Memory B cell (primary cell): ENCODE measurements at regions not wholly inside any gene's neighbourhood (a gene's known extent, or its start where the extent isn't known, plus 50 kb on each side); places are given as distances from the start of the nearest gene placed in this dataset.

Experiments used
- ATAC-seq: fragments of 150-1000 bp; cut with Tn5 transposase; 2 replicates; pipeline ENCODE4 v1.10.0; 2021; ENCODE audit warnings: low read depth, mild to moderate bottlenecking, moderate library complexity
- DNase-seq, 2 donors: peaks; one replicate each; pipeline ENCODE4 v3.0.0; 2022; ENCODE audit warnings: low spot score in 2 of 2
- H3K27ac Mint-ChIP-seq: one replicate; pipeline ENCODE4 v1.8.0; 2022; ENCODE audit warnings: mild to moderate bottlenecking, moderate library complexity, mixed read lengths
- H3K27me3 Mint-ChIP-seq: one replicate; pipeline ENCODE4 v1.8.0; 2022; ENCODE audit warnings: mixed read lengths
- H3K36me3 Mint-ChIP-seq: one replicate; pipeline ENCODE4 v1.8.0; 2022; ENCODE audit warnings: mild to moderate bottlenecking, mixed read lengths
- H3K4me1 Mint-ChIP-seq: one replicate; pipeline ENCODE4 v1.8.0; 2022; ENCODE audit warnings: mixed read lengths
- H3K4me3 Mint-ChIP-seq: one replicate; pipeline ENCODE4 v1.8.0; 2022; ENCODE audit warnings: mild to moderate bottlenecking, moderate library complexity, mixed read lengths
- H3K9me3 Mint-ChIP-seq: one replicate; pipeline ENCODE4 v1.8.0; 2022; ENCODE audit warnings: mixed read lengths

DNA sequence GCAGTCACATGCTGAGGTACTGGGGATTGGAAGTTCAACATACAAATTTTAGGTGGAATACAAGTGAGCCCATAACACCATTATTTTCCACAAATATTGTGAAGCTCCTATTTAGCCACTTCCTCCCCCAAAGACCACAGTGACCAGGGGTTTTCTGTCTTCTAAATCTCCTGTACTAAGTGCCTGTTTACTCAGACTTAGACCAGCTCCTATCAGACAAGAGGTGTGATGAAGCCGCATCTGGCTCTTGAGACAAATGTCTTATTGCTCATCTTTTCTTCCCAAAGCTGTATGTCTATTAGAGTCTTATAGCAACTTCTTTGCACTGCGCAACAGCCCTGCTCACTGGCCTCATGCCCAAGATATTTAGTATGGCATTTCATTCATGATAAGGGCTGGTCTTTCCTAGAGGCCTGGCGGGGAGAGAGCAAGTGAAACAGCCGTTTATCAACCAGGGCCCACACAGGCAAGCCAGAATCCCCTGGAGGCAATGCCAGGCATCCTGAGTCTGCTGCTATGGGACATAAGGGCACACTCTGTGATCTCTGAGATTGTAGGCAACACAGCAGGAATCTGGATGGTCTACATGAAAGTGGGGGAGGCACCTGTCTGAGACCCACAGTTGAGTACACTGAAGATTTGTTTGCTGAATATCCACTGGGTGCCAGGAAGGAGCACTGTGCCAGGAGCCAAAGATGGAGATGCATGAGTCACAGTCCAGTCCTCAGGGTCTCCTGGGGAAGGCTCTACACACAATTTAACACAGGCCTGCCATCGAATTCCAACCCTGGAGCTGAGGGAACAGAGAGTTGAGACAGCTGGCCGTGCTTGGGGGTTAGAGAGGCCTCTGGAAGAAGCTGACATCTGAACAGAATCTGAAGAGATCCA lies 78.5 kb upstream of the NCAM1 start:
- H3K27me3 Mint-ChIP-seq: no peaks in the 10 kb centered on the region
- no peak for DNase-seq
- H3K9me3 Mint-ChIP-seq: no peaks in the 10 kb centered on the region
- no peak for ATAC-seq
- H3K27ac Mint-ChIP-seq: no peak overlapping the region
- H3K4me3 Mint-ChIP-seq: no peak overlapping the region
- H3K36me3 Mint-ChIP-seq: no peaks in the 10 kb centered on the region
- H3K4me1 Mint-ChIP-seq: no peaks in the 10 kb centered on the region

DNA sequence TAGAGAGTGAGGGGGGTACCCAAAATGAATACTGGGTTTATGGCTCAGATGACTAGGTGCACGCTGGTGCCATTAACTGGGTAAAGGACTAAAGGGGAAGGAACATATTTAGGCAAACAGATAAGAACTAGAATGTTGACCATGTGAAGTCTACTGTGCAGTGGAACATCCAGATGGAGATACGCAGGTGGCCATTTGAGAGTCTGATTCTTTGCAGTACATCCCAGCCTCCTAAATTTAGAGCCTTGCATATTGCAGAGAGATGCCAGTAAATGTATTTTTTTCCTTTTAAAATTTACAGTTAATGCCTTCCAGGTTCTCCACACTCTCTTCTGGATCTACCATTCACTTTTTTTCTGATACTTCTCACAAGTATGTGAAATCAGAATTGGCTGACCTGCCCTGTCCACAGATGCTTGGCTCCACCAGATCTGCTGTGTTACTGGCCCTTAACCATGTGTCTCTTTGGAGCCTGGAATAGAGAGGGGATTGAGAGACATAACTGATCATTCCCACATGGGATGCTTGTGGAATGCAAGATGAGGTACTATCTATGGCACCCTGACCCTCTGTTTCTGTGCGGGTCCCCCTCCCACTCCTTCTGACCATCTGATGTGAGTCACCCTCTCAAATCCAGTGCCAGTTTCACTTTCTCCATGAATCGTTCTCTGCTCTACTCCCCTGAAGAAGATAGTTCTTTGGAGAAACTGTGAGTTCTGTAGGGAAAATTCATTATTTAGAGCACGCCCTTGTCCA lies 77.0 kb upstream of the NCAM1 start:
- H3K36me3 Mint-ChIP-seq: no peaks in the 10 kb centered on the region
- H3K4me1 Mint-ChIP-seq: no peaks in the 10 kb centered on the region
- no peak for ATAC-seq
- no peaks in the 10 kb centered on the region for H3K27me3 Mint-ChIP-seq
- no peak for DNase-seq
- no peak overlapping the region for H3K4me3 Mint-ChIP-seq
- H3K27ac Mint-ChIP-seq: no peak overlapping the region
- no peaks in the 10 kb centered on the region for H3K9me3 Mint-ChIP-seq

DNA sequence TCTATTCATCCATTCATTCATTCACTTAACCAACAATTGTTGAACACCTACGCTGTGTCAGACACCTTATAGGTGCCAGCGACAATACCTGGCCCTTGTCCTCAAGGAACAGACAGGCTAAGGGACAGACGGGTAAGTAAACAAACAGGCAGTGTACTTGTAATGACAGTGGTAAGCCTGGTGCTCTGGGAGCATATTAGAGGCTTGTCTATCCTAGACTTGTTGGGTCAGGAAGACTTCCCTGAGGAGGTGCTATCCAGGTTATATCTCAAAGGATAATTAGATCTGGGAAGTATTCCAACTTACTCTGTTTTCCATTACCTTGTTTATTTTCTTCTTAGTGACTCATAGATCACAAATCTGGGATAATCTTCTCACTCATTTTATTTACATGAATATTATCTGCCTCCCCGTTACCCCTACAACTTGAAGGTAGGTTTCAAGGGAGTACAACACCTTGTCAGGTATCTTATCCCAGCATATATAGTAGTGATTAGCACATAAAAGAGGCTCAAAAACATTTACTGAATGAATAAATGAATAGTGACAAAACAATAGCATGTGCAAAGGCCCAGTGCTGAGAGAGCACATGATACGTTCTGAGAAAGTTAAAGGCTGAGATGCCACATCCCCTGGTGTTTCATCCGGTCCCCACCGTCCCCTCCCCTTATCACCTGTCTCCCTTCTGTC lies 75.3 kb upstream of the NCAM1 start:
- Mint-ChIP-seq H3K4me3 (no peak overlapping the region), H3K27me3 (no peaks in the 10 kb centered on the region), H3K4me1 (no peaks in the 10 kb centered on the region), H3K27ac (no peak overlapping the region), H3K9me3 (no peaks in the 10 kb centered on the region), H3K36me3 (no peaks in the 10 kb centered on the region)
- ATAC-seq (no peak), DNase-seq (no peak)

GRCh38 chr11:112886434-112887370 lies 74.5 kb upstream of the NCAM1 start:
- H3K9me3 Mint-ChIP-seq: no peaks in the 10 kb centered on the region
- H3K4me3 Mint-ChIP-seq: no peak overlapping the region
- H3K4me1 Mint-ChIP-seq: no peaks in the 10 kb centered on the region
- H3K36me3 Mint-ChIP-seq: no peaks in the 10 kb centered on the region
- ATAC-seq (no peak), DNase-seq (no peak)
- no peak overlapping the region for H3K27ac Mint-ChIP-seq
- no peaks in the 10 kb centered on the region for H3K27me3 Mint-ChIP-seq

DNA sequence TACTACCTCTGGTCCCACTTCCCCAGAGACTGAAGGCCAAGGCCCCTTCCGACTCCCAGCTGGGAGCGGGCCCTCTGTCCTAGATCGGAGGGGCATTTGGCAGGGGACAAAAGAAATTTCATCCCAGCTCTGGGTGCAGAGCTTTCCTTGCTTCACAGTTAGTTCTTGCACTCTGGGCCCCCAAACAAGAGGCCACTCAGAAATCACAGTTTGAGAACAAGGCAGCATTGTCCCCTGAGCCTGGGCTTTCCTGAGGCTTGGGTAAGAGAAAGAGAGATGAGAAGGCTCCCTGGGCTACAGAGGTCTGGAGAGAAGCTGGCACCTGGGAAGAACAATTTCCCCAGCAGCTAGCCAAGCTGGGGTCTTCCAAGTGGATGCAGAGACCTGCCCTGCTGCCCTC lies 71.8 kb upstream of the NCAM1 start:
- Mint-ChIP-seq H3K9me3 (peaks cover 3% of the 10 kb centered on the region), H3K4me3 (no peak overlapping the region), H3K36me3 (no peaks in the 10 kb centered on the region), H3K4me1 (no peaks in the 10 kb centered on the region), H3K27ac (no peak overlapping the region), H3K27me3 (peaks cover 6% of the 10 kb centered on the region)
- no peak for DNase-seq
- ATAC-seq: no peak

DNA sequence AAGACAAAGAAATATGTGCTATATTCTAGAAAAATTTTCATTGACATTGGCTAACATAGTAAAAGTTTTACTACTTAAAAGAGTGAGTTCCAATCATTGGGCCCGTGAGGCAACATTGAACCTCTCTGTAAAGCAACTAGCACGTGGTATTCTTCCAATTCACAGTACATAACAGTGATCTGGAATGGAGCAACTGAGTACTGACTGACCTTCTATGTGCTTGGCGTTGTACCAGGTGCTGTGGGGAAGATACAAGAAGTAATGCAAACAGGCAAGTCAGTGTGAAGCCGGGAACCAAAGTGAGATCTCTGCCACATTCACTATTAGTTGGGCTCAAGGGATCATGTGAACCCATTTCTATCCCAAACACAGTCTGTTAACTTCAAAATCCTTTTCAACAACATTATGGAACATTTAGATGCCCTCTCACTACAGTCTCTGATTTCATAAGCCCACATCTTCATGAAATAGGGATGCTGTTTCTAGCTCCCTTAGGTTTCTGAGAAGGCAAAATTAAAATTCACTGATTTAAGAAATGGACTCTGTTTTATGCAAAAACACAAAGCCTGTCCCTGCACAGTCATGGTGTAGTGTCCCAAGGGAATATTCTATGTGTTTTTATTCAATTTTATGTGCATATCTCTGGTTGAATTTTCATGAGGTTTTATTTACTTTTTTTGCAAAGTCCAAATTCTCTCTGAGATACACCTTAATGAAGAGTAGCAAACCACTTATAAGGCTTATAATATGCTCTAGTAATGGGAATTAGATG lies 61.8 kb upstream of the NCAM1 start:
- no peaks in the 10 kb centered on the region for H3K36me3 Mint-ChIP-seq

DNA sequence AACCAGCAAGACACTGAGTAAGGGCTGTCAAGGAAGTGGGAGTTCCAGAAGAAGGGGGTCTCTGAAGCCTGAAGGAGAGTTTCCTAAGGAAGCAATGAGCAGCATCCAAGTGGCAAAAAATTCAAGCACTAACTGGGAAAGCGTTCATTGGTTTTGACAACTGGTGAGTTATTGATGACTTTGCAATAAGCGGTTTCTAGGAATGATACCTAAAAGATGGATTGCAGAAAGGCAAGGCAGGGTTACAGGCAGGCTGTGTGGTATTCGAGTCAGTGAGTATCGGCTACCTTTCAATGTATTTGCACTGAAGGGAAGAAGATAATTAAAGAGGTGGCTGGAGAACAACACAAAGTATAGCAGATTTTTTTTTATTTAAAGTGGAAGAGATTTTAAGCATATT lies 59.3 kb upstream of the NCAM1 start:
- no peak for DNase-seq
- H3K36me3 Mint-ChIP-seq: no peaks in the 10 kb centered on the region
- no peak overlapping the region for H3K27ac Mint-ChIP-seq
- no peak for ATAC-seq
- H3K27me3 Mint-ChIP-seq: no peaks in the 10 kb centered on the region
- H3K4me1 Mint-ChIP-seq: no peaks in the 10 kb centered on the region
- peaks cover 3% of the 10 kb centered on the region for H3K9me3 Mint-ChIP-seq
- no peak overlapping the region for H3K4me3 Mint-ChIP-seq

More for the DNA sequence above, 61.8 kb upstream of the NCAM1 start:
- Mint-ChIP-seq H3K27ac (no peak overlapping the region), H3K27me3 (no peaks in the 10 kb centered on the region), H3K9me3 (no peaks in the 10 kb centered on the region), H3K4me3 (no peak overlapping the region), H3K4me1 (no peaks in the 10 kb centered on the region)
- DNase-seq (no peak), ATAC-seq (no peak)

- Mint-ChIP-seq H3K9me3 (peaks cover 3% of the 10 kb centered on the region), H3K27me3 (no peaks in the 10 kb centered on the region), H3K4me1 (no peaks in the 10 kb centered on the region), H3K27ac (no peak overlapping the region), H3K36me3 (no peaks in the 10 kb centered on the region), H3K4me3 (no peak overlapping the region)
- ATAC-seq: no peak
- no peak for DNase-seq
Measured at GRCh38 chr11:112902361-112903011, 58.7 kb upstream of the NCAM1 start.

DNA sequence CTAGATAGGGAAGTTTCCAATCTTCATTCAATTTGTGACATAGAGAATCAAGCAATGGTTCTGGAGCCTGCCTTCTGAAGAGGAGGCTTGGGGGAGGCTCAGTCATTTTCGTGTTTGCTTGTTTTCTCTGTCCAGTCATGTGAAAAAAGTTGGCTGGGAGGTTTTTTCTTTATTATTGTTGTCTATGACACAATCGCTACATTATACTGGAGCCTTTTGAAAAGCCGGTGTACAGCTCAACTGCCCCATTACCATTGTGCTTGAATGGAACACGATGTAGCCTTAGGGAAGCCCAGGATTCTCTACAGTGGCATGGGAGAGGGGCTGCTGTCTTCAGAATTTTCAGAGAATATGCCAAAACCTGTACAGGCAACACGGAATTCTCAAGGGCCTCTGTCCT lies 57.9 kb upstream of the NCAM1 start:
- H3K4me1 Mint-ChIP-seq: no peaks in the 10 kb centered on the region

GRCh38 chr11:112911124-112911523 lies 50.1 kb upstream of the NCAM1 start:
- H3K27me3 Mint-ChIP-seq: peaks cover 2% of the 10 kb centered on the region
- H3K4me3 Mint-ChIP-seq: no peak overlapping the region
- DNase-seq (no peak), ATAC-seq (no peak)
- no peak overlapping the region for H3K27ac Mint-ChIP-seq
- no peaks in the 10 kb centered on the region for H3K36me3 Mint-ChIP-seq
- no peaks in the 10 kb centered on the region for H3K4me1 Mint-ChIP-seq
- H3K9me3 Mint-ChIP-seq: peaks cover 6% of the 10 kb centered on the region

More for the DNA sequence above, 57.9 kb upstream of the NCAM1 start:
- ATAC-seq (no peak), DNase-seq (no peak)
- H3K36me3 Mint-ChIP-seq: no peaks in the 10 kb centered on the region
- peaks cover 3% of the 10 kb centered on the region for H3K9me3 Mint-ChIP-seq
- no peak overlapping the region for H3K4me3 Mint-ChIP-seq
- no peaks in the 10 kb centered on the region for H3K27me3 Mint-ChIP-seq
- H3K27ac Mint-ChIP-seq: no peak overlapping the region
